22Rv1 (cell line): ENCODE measurements at regions not wholly inside any gene's neighbourhood (a gene's known extent, or its start where the extent isn't known, plus 50 kb on each side); places are given as distances from the start of the nearest gene placed in this dataset.

Source experiments
- H3K27ac ChIP-seq: fragments of 450-650 bp; 2 replicates; pipeline ENCODE4 v1.5.1; 2017
- CTCF ChIP-seq: fragments of 450-650 bp; IDR thresholded peaks from 2 replicates; pipeline ENCODE4 v1.5.1; 2017; ENCODE audit warnings: mild to moderate bottlenecking
- ZFX ChIP-seq: fragments of 450-650 bp; IDR thresholded peaks from 2 replicates; pipeline ENCODE4 v1.6.1; 2017; ENCODE audit warnings: antibody characterized with exemption, borderline replicate concordance

- H3K27ac ChIP-seq, result no peak overlapping the region
- no peak for TF ChIP-seq ZFX
- TF ChIP-seq CTCF, result no peak
Observed at GRCh38 chr13:82661126-82661525, 1221.1 kb downstream of the SLITRK1 start.

GRCh38 chr13:82658811-82659210, 1223.5 kb downstream of the SLITRK1 start:
- TF ChIP-seq ZFX, result no peak
- no peak for TF ChIP-seq CTCF
- no peak overlapping the region for H3K27ac ChIP-seq

GRCh38 chr13:82657471-82657870, 1224.8 kb downstream of the SLITRK1 start:
- TF ChIP-seq ZFX, result no peak
- TF ChIP-seq CTCF, result no peak
- H3K27ac ChIP-seq, result no peak overlapping the region

GRCh38 chr13:82654861-82655855, 1227.1 kb downstream of the SLITRK1 start:
- no peak overlapping the region for H3K27ac ChIP-seq
- TF ChIP-seq ZFX, result no peak
- no peak for TF ChIP-seq CTCF

- no peak for TF ChIP-seq ZFX
- no peak for TF ChIP-seq CTCF
- no peak overlapping the region for H3K27ac ChIP-seq
Observed at GRCh38 chr13:82654143-82654542, 1228.1 kb downstream of the SLITRK1 start.

GRCh38 chr13:82647540-82647939, 1234.7 kb downstream of the SLITRK1 start:
- no peak overlapping the region for H3K27ac ChIP-seq
- TF ChIP-seq CTCF (no peak), ZFX (no peak)

GRCh38 chr13:82636119-82636518, 1246.2 kb downstream of the SLITRK1 start:
- no peak overlapping the region for H3K27ac ChIP-seq
- no peak for TF ChIP-seq ZFX
- no peak for TF ChIP-seq CTCF
